ENCODE measurements at regions not wholly inside any gene's neighbourhood (a gene's known extent, or its start where the extent isn't known, plus 50 kb on each side); places are given as distances from the start of the nearest gene placed in this dataset.

DNA sequence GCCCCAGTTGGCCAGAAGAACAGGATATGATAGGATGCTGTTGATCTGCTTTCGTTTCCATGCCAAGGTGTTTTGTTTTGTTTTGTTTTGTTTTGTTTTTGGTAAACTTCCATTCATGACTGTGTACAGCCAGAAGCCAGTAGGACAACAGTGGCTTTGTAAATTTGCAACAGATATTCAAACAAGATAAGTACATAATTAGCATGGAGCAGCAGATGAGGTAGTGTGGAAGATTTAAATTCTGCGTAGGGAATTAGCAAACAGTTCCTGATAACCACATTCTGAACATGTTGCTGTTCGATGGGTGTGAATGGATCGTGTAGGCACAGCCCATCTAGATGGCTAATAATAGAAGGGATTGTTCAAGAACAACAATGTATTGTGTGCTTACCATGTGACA lies 1080.1 kb upstream of the RBFOX1 start:
- DNase-seq = no peak

GRCh38 chr16:6250511-6250910 lies 1082.1 kb upstream of the RBFOX1 start:
- no peak for DNase-seq

GRCh38 chr16:6249863-6250262 lies 1082.8 kb upstream of the RBFOX1 start:
- DNase-seq = no peak

DNA sequence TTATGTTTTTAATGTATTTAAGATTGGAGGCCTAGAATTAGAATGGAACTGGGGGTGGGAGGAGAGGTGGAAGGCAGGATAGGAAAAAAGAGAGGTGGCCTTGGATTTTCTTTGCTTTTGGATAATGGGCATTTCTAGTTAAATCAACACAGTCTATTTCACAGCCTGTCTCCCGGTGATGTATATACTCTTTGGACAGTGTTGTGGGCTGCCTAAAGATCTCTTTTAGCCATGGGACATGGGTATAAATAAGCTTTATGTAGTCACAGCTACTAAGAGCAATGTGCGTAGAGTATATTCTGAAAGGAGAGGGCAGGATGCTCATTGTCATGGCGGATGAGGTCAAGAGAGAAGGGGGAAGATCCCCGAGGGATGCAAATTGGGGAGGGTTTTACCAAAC lies 1084.4 kb upstream of the RBFOX1 start:
- DNase-seq = no peak

GRCh38 chr16:6247775-6248174 lies 1084.9 kb upstream of the RBFOX1 start:
- no peak for DNase-seq

GRCh38 chr16:6247150-6247549 lies 1085.5 kb upstream of the RBFOX1 start:
- DNase-seq = no peak

DNA sequence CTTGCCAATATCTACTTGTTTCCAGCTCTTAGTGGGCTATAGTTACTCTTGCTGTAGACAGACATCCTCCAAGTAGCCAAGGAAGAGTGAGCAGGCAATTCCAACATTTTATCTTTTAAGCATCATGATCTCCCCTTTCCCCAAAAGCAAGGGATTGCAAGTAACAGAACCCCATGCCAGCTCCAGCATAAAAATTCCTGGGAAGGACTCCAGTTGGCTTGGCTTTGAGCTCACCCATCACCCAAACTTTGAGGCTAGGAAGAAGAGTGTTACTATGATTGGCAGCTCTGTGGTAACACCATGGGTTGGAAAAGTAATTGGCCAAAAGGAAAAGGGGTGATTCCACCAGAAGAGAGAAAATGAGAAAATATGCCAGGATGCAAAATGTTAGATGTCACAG lies 1086.4 kb upstream of the RBFOX1 start:
- DNase-seq = no peak

- DNase-seq = no peak
Observed at GRCh38 chr16:6232056-6232455, 1100.6 kb upstream of the RBFOX1 start.

DNA sequence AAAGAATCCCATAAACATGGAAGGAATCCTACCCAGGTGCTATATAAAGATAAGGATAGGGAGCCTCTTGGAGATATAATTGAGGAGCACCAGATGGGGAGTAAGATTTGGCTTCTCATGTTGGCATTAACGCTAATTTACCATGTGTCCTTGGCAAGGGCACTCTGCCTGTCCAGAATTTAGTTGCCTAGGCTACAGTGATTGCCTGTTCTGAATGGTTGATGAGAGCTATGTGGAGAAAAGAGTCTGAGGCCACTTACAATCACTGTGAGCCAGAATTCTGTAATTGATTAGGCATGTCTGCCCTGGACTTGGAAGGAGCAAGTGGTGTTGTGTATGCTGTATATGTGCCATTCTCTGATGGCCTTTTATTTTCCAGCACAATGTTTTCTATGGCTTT lies 1101.2 kb upstream of the RBFOX1 start:
- DNase-seq = no peak

DNA sequence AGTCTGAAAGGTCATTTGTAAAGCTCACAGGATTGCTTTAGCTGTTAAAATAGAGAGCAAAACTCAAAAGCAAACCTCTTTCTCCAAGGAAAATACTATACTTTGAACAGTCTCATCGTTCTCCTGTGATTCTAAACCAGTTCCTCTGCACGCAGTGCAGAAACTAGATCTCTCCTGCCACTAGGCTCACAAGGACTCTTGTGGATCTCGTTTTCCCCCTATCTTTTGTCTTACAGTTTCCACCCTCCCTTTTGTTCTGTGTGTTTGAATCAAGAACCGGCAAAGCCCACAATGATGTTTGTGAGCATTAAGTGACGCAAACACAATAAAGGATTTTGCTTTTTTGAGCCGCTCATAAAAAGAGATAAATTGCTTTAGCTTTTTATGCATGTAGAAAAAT lies 1103.5 kb upstream of the RBFOX1 start:
- no peak for DNase-seq

- no peak for DNase-seq
Observed at GRCh38 chr16:6218855-6219254, 1113.8 kb upstream of the RBFOX1 start.

GRCh38 chr16:6216836-6217235 lies 1115.8 kb upstream of the RBFOX1 start:
- DNase-seq = no peak

DNA sequence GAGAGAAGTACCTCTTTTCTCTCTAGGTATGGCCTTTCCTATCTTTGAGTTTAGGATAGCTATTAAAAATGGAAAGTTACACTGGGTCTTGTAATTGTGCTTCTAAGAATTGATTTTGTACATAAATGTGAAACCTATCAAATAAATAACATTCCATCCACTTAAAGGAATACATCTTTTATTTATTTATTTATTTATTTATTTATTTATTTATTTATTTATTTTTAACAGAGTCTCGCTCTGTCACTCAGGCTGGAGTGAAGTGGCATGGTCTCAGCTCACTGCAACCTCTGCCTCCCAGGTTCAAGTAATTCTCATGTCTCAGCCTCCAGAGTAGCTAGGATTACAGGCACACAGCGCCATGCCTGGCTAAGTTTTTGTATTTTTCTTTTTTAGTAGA lies 1114.0 kb upstream of the EEF2KMT start:
- DNase-seq = no peak

DNA sequence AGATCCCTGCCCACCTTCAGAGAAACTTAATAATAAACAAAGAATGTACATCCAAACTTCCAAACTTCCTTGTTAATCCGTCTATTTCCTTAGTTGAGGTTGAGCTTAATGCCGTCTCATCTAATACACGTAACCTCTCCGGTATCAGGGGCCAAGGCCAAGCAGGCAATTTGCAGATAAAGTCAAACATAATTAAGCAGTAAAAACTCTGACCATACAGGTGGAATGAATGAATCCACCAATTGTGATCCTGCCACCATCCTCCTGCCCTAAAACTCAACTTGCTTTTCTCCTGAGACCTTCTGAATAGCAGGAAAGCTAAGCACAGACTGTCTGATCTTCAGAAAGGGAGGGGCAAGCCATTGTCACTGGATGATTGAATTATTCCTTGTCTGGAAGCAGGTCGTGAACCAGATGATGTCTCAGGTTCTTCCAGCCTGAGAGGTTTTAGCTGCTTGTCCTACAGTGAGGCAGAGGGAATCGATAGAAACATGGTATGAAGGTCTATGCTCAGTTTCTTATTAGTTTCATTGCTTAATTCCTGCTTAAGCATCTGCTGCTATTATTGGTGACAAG lies 1111.8 kb upstream of the EEF2KMT start:
- no peak for DNase-seq

DNA sequence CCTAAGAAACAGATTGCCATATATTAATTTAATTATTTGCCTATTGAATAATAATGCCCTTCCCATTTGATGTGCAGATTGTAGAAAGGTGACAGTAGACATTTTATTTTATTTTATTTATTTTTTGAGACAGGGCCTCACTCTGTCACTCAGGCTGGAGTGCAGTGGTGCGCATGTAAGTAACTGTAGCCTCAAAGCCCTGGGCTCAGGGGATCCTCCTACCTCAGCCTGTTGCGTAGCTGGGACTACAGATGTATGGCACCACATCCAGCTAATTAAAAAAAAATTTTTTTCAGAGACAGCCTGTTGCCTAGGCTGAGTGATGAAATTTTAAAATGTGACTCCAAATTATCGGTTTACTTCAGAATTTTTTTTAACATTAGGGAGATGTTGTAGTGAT lies 1110.0 kb upstream of the EEF2KMT start:
- DNase-seq = no peak

- no peak for DNase-seq
Observed at GRCh38 chr16:6207124-6207523, 1109.5 kb upstream of the EEF2KMT start.

- DNase-seq = no peak
Observed at GRCh38 chr16:6206080-6206479, 1108.5 kb upstream of the EEF2KMT start.

DNA sequence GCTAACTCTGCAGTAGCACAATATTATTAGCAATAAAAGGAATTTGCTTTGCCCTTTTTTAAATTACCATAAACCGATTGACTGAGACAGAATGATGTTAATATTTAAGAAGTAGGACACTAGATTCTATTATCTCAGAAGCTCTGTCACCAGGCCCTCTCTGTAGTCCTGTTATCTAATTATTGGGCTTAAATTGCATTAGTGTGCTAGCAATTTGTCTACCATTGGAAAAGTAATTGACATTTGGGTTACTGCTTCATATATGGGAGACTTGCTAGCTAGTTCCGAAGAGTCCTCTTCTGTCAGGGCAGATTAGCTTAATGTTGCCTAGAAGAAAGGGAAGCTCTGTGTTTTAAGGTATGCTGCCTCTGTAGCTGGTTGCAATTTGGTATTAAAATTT lies 1107.3 kb upstream of the EEF2KMT start:
- no peak for DNase-seq

- DNase-seq = no peak
Observed at GRCh38 chr16:6200861-6201260, 1103.3 kb upstream of the EEF2KMT start.

DNA sequence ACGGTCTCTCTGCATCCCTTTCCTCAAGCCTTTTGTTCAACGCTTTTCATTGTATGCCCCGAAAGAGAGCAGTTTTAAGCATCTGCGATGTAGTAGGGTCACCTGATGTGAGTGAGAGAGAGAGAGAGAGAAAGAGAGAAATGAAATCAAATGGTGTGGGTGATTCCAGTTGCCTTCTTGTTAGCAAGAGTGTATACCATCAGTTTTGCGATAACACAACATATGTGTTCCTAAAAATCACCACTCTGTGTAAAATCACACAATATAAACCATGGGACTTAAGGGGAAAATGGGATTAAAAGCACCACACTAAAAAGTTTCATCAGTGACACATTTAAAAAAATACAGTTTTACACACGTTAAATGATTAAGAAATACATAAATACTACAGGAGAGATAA lies 1102.7 kb upstream of the EEF2KMT start:
- DNase-seq = no peak

DNA sequence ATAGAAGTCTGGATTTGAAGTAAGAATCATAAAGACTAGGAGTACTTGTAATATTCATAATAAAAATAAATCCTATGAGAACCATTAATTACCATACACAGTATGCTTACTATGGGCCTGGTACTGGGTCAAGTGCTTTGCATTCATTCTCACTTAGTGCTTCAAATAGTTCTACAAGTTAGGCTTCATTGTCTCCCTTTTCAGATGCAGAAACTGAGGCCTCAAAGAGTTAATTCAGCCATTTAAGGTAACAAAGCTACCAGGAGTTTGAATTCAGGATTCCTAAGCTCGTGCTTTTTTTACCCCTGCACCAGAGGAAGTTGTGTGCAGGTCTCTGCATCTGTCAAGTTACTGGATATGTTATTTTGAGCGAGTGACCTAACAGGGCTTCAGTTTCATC lies 1098.4 kb upstream of the EEF2KMT start:
- DNase-seq = no peak

DNA sequence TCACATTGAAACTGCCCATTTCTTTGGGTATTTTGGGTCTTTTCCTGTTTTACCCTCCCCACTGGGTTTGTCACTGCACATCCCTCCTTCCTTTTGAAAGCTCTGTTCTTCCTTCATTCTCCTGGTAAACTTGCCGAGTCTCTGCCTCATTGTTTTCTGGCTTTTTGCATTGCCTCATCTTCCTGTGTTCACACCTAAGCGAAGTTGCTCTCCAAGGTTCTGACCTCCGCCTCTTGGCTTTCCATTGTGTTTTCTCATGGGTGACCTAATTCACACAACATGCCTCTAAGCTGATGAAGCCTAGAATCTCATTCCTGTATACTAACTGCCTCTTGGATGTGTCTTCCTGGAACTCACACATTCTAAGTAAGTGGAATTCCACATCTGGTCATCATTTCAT lies 1096.1 kb upstream of the EEF2KMT start:
- no peak for DNase-seq

DNA sequence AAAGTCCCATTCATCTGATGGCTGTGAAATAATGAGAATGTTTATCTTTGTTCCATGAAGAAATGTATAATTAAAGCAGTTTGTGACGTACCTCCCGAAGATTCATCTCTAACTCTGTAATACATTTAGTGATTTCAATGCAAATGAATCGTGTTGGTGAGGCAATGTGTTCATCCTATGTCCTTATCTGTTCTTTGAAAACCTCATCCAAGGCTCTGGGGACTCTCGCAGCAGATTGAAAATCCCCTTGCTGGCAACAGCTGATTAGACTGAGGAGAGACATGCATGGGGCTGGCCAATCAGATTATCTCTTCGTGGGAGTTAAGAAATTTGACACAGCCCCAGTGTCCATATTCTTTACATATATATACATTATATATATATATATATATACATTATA lies 1095.4 kb upstream of the EEF2KMT start:
- no peak for DNase-seq

GRCh38 chr16:6192532-6192931 lies 1094.9 kb upstream of the EEF2KMT start:
- no peak for DNase-seq

- DNase-seq = no peak
Observed at GRCh38 chr16:6190776-6191175, 1093.2 kb upstream of the EEF2KMT start.

DNA sequence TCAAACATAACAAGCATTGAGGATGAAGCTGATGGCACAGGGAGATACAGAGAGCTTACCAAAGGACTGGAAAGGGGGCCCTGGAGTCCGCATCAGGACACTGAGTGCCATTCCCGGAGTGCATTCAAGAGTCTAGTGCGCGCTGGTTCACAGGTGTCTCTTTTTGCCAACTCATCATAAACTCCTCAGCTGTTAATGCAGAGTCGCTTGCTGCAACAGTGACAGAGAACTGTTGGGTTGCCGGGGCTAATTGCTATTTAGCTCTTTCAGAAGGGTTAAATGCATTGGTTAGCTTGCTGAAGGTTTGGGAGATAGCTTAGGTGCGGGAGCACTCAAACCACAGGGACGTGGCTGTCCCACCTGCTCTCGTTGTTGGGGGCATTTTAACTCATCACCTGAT lies 1091.6 kb upstream of the EEF2KMT start:
- DNase-seq = no peak
